Lung (tissue), 11 donors: ENCODE measurements at regions not wholly inside any gene's neighbourhood (a gene's known extent, or its start where the extent isn't known, plus 50 kb on each side); places are given as distances from the start of the nearest gene placed in this dataset.
A peak's percentile ranks its signal among the peaks of the same experiment; 100 is the strongest.

Experiments
- ATAC-seq: fragments of 200-7000 bp; cut with Tn5 transposase; one replicate; pipeline ENCODE4 v1.9.1; 2020; ENCODE audit warnings: moderate number of reproducible peaks; ENCODE audit not compliant: insufficient read depth, low FRiP score
- DNase-seq, 3 donors: peaks; one replicate each; pipeline ENCODE4 v3.0.0-alpha.2; 2013 to 2017
- H3K27ac ChIP-seq, 2 donors: one replicate each; pipeline ENCODE4 v1.5.1; 2013; ENCODE audit warnings: mild to moderate bottlenecking in 2 of 2, moderate library complexity in 2 of 2, control low read depth in 1 of 2, inconsistent platforms in 1 of 2, low read depth in 1 of 2, low read length in 1 of 2
- H3K27me3 ChIP-seq, 3 donors: one replicate each; pipeline ENCODE4 v1.5.1; 2013; ENCODE audit warnings: low read length in 2 of 3; ENCODE audit not compliant: control insufficient read depth in 3 of 3, insufficient read depth in 3 of 3
- H3K36me3 ChIP-seq, 4 donors: one replicate each; pipeline ENCODE4 v1.5.1; 2013; ENCODE audit warnings: low read length in 4 of 4, mild to moderate bottlenecking in 1 of 4, moderate library complexity in 1 of 4; ENCODE audit not compliant: control insufficient read depth in 4 of 4, insufficient read depth in 4 of 4
- H3K4me1 ChIP-seq, 5 donors: one replicate each; pipeline ENCODE4 v1.5.1; 2013; ENCODE audit warnings: low read length in 5 of 5, mild to moderate bottlenecking in 2 of 5, moderate library complexity in 1 of 5; ENCODE audit not compliant: control insufficient read depth in 5 of 5, insufficient read depth in 5 of 5
- H3K4me3 ChIP-seq: one replicate; pipeline ENCODE4 v1.5.1; 2013; ENCODE audit warnings: mild to moderate bottlenecking, control low read depth, moderate library complexity
- H3K9ac ChIP-seq, 2 donors: one replicate each; pipeline ENCODE4 v1.5.1; 2013; ENCODE audit warnings: low read length in 2 of 2, control low read depth in 1 of 2; ENCODE audit not compliant: insufficient read depth in 1 of 2
- H3K9me3 ChIP-seq, 4 donors: one replicate each; pipeline ENCODE4 v1.5.1; 2013; ENCODE audit warnings: low read length in 3 of 4, mild to moderate bottlenecking in 1 of 4, moderate library complexity in 1 of 4; ENCODE audit not compliant: control insufficient read depth in 4 of 4, insufficient read depth in 3 of 4
- WGBS, 2 donors: extraction: QIAGEN DNeasy Blood & Tissue Kit; methylation state at CpG; one replicate each; pipeline ENCODE4 v1.1.7; 2013; 5-methylcytosine and 5-hydroxymethylcytosine counted together
- TF ChIP-seq, protein P1 (sequence below): IDR thresholded peaks from 2 replicates; pipeline ENCODE4 v1.5.1; 2012; ENCODE audit warnings: mild to moderate bottlenecking; ENCODE audit errors: control extremely low read depth, extremely low read depth
- donor health status: control.
- donor health status: control.
- donor health status: Bipolar disorder and iron deficiency.
- donor health status: healthy.
- donor health status: DM: yes; HTN: yes; CAD: no.

DNA sequence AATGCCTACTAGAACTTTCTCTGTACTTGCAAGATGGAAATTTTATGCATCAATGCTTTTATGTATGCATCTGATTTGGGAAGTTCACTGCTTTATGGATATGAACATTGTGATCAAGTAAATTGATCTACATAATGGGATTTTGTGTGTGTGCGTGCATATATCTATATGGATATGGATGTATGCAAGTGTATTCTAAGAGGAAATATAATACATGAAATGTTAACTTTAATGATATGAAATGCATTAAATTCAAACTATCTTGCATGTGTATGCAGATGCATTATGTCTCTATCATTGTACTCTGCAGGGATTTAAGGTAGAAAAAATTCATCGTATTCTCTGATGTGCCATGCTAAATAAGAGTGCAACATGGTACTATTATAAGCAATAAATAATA is 1855.4 kb upstream of the PIK3C3 start:
- H3K27me3 ChIP-seq, result no peaks in the 10 kb centered on the region
- WGBS, 2 donors, result 94 to 96% methylated on average over 2 of the region's 2 CpGs
- TF ChIP-seq, protein P1, sequence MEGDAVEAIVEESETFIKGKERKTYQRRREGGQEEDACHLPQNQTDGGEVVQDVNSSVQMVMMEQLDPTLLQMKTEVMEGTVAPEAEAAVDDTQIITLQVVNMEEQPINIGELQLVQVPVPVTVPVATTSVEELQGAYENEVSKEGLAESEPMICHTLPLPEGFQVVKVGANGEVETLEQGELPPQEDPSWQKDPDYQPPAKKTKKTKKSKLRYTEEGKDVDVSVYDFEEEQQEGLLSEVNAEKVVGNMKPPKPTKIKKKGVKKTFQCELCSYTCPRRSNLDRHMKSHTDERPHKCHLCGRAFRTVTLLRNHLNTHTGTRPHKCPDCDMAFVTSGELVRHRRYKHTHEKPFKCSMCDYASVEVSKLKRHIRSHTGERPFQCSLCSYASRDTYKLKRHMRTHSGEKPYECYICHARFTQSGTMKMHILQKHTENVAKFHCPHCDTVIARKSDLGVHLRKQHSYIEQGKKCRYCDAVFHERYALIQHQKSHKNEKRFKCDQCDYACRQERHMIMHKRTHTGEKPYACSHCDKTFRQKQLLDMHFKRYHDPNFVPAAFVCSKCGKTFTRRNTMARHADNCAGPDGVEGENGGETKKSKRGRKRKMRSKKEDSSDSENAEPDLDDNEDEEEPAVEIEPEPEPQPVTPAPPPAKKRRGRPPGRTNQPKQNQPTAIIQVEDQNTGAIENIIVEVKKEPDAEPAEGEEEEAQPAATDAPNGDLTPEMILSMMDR, result no peak
- no peak overlapping the region for H3K9ac ChIP-seq
- DNase-seq (no peak), ATAC-seq (no peak)
- no peak overlapping the region for H3K27ac ChIP-seq
- no peaks in the 10 kb centered on the region for H3K36me3 ChIP-seq
- H3K4me3 ChIP-seq, result no peak overlapping the region
- H3K4me1 ChIP-seq, result no peaks in the 10 kb centered on the region
- H3K9me3 ChIP-seq, result no peaks in the 10 kb centered on the region

DNA sequence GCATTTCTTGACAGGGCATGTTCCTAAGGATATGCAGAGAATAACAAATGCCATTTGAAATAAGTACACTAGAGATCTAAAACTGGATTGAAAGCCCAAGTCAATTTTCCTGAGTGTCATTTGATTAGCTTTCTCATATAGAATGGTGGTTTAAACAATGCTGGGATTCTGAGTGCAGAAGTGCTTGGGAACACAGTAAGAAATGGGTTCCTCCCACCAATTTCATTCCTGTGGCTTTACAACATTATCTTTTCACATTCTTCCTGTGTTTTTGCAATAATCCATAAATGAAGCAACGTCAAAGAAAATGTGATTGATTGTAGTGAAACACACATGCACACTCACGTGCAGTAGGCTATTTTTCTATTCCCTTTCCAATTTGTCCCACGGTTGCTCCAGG is 1858.4 kb upstream of the PIK3C3 start:
- Histone ChIP-seq H3K27ac (no peak overlapping the region), H3K4me3 (no peak overlapping the region), H3K36me3 (no peaks in the 10 kb centered on the region), H3K9me3 (no peaks in the 10 kb centered on the region), H3K9ac (no peak overlapping the region), H3K4me1 (peaks cover 0 to 4% (median 0%) of the 10 kb centered on the region in 5 donors), H3K27me3 (no peaks in the 10 kb centered on the region)
- TF ChIP-seq, protein P1, result no peak
- DNase-seq, result no peak
- 69 to 72% methylated on average over 3 of the region's 3 CpGs for WGBS, 2 donors
- ATAC-seq, result no peak

DNA sequence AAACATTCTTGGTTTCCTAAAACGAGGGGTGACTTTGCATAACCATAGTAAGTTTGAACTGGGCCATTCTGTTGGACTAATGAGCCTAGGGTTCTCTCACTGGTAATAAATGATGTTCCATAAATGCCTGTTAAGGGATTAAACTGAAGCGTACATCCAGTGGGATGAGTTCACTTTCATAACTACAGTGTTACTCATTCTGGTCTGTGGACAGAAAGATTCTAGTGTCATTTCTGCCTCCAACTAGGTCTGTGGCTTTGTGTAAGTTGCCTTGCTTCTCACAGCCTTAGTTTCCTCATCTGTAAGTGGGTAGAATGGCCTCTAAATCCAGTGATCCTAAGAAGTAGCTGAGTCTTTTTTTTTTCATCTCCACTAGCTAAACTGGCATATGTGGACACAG is 1860.6 kb upstream of the PIK3C3 start:
- Histone ChIP-seq H3K27ac (no peak overlapping the region), H3K4me1 (peaks cover 0 to 4% (median 0%) of the 10 kb centered on the region in 5 donors), H3K27me3 (no peaks in the 10 kb centered on the region), H3K4me3 (no peak overlapping the region), H3K9me3 (peaks cover 0 to 2% (median 0%) of the 10 kb centered on the region in 4 donors), H3K36me3 (no peaks in the 10 kb centered on the region), H3K9ac (no peak overlapping the region)
- 65 to 70% methylated on average over 2 of the region's 2 CpGs for WGBS, 2 donors
- DNase-seq, result no peak
- ATAC-seq, result no peak
- TF ChIP-seq, protein P1, result no peak

DNA sequence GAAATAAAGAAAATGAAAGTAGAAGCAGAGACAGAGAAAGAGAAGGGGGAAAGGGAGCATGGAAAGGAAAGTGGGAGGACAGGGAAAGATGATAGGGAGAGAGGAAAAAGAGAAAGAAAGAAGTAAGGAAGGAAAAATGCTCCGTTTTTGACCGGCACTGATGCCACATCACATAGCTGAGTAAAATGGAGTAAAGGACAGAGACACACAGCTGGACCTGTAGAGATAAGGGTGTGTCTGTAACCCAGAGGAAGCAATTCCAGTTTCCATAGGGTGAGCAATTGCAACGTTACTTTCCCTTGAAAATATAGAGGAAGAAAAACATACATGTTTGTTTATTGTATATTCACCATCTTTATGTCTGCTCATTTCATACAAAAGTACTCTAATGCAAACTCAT is 1866.9 kb upstream of the PIK3C3 start:
- Histone ChIP-seq H3K27ac (no peak overlapping the region), H3K4me1 (peaks cover 0 to 5% (median 0%) of the 10 kb centered on the region in 5 donors), H3K36me3 (no peaks in the 10 kb centered on the region), H3K4me3 (no peak overlapping the region), H3K9me3 (peaks cover 0 to 3% (median under 1%) of the 10 kb centered on the region in 4 donors), H3K27me3 (no peaks in the 10 kb centered on the region), H3K9ac (no peak overlapping the region)
- TF ChIP-seq, protein P1, result no peak
- 65 to 85% methylated on average over 3 of the region's 3 CpGs for WGBS, 2 donors
- DNase-seq (peak in 1 of 3 donors; percentile 11), ATAC-seq (no peak)
